Neural progenitor cell (in vitro differentiated cells): ENCODE measurements at regions not wholly inside any gene's neighbourhood (a gene's known extent, or its start where the extent isn't known, plus 50 kb on each side); places are given as distances from the start of the nearest gene placed in this dataset.

Experiments used
- DNase-seq: peaks from one replicate; pipeline ENCODE4 v3.0.0-alpha.2; 2016; ENCODE audit warnings: low spot score
- H2AFZ ChIP-seq: fragments of 200-600 bp; sonication (generic); replicated peaks from 2 replicates; pipeline ENCODE4 v1.6.1; 2016; ENCODE audit warnings: antibody characterized with exemption
- H3F3A ChIP-seq: fragments of 200-600 bp; sonication (generic); 2 replicates; pipeline ENCODE4 v1.6.1; 2016; ENCODE audit warnings: antibody characterized with exemption, low read depth
- H3K27ac ChIP-seq: fragments of 200-600 bp; sonication (generic); 2 replicates; pipeline ENCODE4 v1.5.1; 2016; ENCODE audit warnings: mild to moderate bottlenecking
- H3K27me3 ChIP-seq: fragments of 200-600 bp; sonication (generic); 2 replicates; pipeline ENCODE4 v1.6.1; 2016; ENCODE audit warnings: mild to moderate bottlenecking, moderate library complexity
- H3K36me3 ChIP-seq: fragments of 200-600 bp; sonication (generic); 2 replicates; pipeline ENCODE4 v1.5.1; 2016
- H3K4me1 ChIP-seq: fragments of 200-600 bp; sonication (generic); 2 replicates; pipeline ENCODE4 v1.6.1; 2016; ENCODE audit warnings: mixed run types
- H3K4me2 ChIP-seq: fragments of 200-600 bp; sonication (generic); 2 replicates; pipeline ENCODE4 v1.6.1; 2016
- H3K4me3 ChIP-seq: fragments of 200-600 bp; sonication (generic); 2 replicates; pipeline ENCODE4 v1.5.1; 2016
- H3K79me2 ChIP-seq: fragments of 200-600 bp; sonication (generic); 2 replicates; pipeline ENCODE4 v1.6.1; 2016; ENCODE audit warnings: low read depth
- H3K9ac ChIP-seq: fragments of 200-600 bp; sonication (generic); 2 replicates; pipeline ENCODE4 v1.6.1; 2016
- H3K9me3 ChIP-seq: fragments of 200-600 bp; sonication (generic); 2 replicates; pipeline ENCODE4 v1.5.1; 2016; ENCODE audit warnings: low read depth
- H4K20me1 ChIP-seq: fragments of 200-600 bp; sonication (generic); 2 replicates; pipeline ENCODE4 v1.6.1; 2016; ENCODE audit warnings: low read depth
- H3K27ac Mint-ChIP-seq: 3 replicates; pipeline ENCODE4 v1.8.0; 2021; ENCODE audit warnings: mixed read lengths
- H3K27me3 Mint-ChIP-seq: 2 replicates; pipeline ENCODE4 v1.8.0; 2022; ENCODE audit warnings: low read depth, mild to moderate bottlenecking, inconsistent platforms, moderate library complexity, mixed read lengths; ENCODE audit not compliant: insufficient read depth
- H3K36me3 Mint-ChIP-seq: 3 replicates; pipeline ENCODE4 v1.8.0; 2021; ENCODE audit warnings: mixed read lengths
- H3K4me1 Mint-ChIP-seq: 3 replicates; pipeline ENCODE4 v1.8.0; 2021; ENCODE audit warnings: mixed read lengths
- H3K4me3 Mint-ChIP-seq: 3 replicates; pipeline ENCODE4 v1.8.0; 2021; ENCODE audit warnings: mild to moderate bottlenecking, moderate library complexity, mixed read lengths
- H3K9me3 Mint-ChIP-seq: 3 replicates; pipeline ENCODE4 v1.8.0; 2020; ENCODE audit warnings: mixed read lengths
- CTCF ChIP-seq: fragments of 200-600 bp; sonication (generic); IDR thresholded peaks from 2 replicates; pipeline ENCODE4 v1.5.1; 2017; ENCODE audit warnings: antibody characterized with exemption, mild to moderate bottlenecking
- EZH2 ChIP-seq: fragments of 200-600 bp; sonication (generic); IDR thresholded peaks from 2 replicates; pipeline ENCODE4 v1.6.1; 2017; ENCODE audit warnings: antibody characterized with exemption, mild to moderate bottlenecking, moderate library complexity
- EZH2phosphoT487 ChIP-seq: fragments of 200-600 bp; sonication (generic); IDR thresholded peaks from 2 replicates; pipeline ENCODE4 v1.6.1; 2017; ENCODE audit warnings: antibody characterized with exemption

DNA sequence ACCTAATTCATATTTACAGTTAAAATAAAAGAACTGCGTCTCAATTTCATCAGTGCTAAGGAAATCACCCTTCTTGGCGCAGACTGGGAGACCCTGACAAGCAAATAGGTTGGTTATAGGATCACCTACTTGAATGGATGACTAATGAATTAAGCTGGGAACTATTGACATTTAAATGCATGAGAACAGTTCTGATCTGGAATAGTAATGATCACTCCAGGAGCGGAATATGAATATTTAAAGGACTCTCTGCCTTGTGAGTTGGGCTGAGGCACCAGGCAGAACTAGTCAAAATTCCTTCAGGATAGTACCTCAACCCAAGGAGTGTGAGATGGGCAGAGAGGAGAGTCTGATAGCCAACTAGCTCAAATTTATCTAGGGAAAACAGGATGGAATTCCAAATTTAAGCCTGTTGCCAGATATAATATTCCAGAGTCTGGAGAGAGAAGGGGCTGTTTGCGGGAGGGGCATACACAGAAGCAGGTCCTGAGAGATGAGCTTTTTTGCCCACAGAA lies 364.4 kb downstream of the CSNK1G3 start:
- Mint-ChIP-seq H3K36me3 (no peaks in the 10 kb centered on the region), H3K27ac (peak overlapping the region; percentile 98), H3K9me3 (no peaks in the 10 kb centered on the region), H3K4me3 (peak overlapping the region; percentile 81), H3K27me3 (peaks cover 5% of the 10 kb centered on the region), H3K4me1 (peaks cover 66% of the 10 kb centered on the region)
- Histone ChIP-seq H3K4me1 (peaks cover 60% of the 10 kb centered on the region), H3K27ac (peak overlapping the region; percentile 94), H3K9ac (no peak overlapping the region), H4K20me1 (no peaks in the 10 kb centered on the region), H2AFZ (peak overlapping the region; percentile 73), H3K4me3 (no peak overlapping the region), H3K36me3 (no peaks in the 10 kb centered on the region), H3K79me2 (no peaks in the 10 kb centered on the region), H3K4me2 (peak overlapping the region; percentile 79), H3F3A (peaks cover 57% of the 10 kb centered on the region), H3K27me3 (no peaks in the 10 kb centered on the region), H3K9me3 (no peaks in the 10 kb centered on the region)
- TF ChIP-seq EZH2phosphoT487 (no peak), CTCF (no peak)
- no peak for DNase-seq

GRCh38 chr5:123875561-123876275 lies 363.7 kb downstream of the CSNK1G3 start:
- H3K36me3 Mint-ChIP-seq, result no peaks in the 10 kb centered on the region
- no peaks in the 10 kb centered on the region for H3K36me3 ChIP-seq
- H2AFZ ChIP-seq, result no peak overlapping the region
- H3K79me2 ChIP-seq, result no peaks in the 10 kb centered on the region
- H3K9ac ChIP-seq, result no peak overlapping the region
- H3K4me2 ChIP-seq, result peak overlapping the region; percentile 79
- H3K9me3 ChIP-seq, result no peaks in the 10 kb centered on the region
- peak overlapping the region; percentile 81 for H3K4me3 Mint-ChIP-seq
- H4K20me1 ChIP-seq, result no peaks in the 10 kb centered on the region
- DNase-seq, result peak; percentile 86
- peaks cover 60% of the 10 kb centered on the region for H3K4me1 ChIP-seq
- peak overlapping the region; percentile 38 for H3K4me3 ChIP-seq
- no peaks in the 10 kb centered on the region for H3K9me3 Mint-ChIP-seq
- peaks cover 64% of the 10 kb centered on the region for H3K4me1 Mint-ChIP-seq
- peak overlapping the region; percentile 94 for H3K27ac ChIP-seq
- no peaks in the 10 kb centered on the region for H3K27me3 ChIP-seq
- peak overlapping the region; percentile 98 for H3K27ac Mint-ChIP-seq
- peaks cover 57% of the 10 kb centered on the region for H3F3A ChIP-seq
- H3K27me3 Mint-ChIP-seq, result peaks cover 5% of the 10 kb centered on the region
- TF ChIP-seq CTCF (no peak), EZH2phosphoT487 (no peak), EZH2 (no peak)

DNA sequence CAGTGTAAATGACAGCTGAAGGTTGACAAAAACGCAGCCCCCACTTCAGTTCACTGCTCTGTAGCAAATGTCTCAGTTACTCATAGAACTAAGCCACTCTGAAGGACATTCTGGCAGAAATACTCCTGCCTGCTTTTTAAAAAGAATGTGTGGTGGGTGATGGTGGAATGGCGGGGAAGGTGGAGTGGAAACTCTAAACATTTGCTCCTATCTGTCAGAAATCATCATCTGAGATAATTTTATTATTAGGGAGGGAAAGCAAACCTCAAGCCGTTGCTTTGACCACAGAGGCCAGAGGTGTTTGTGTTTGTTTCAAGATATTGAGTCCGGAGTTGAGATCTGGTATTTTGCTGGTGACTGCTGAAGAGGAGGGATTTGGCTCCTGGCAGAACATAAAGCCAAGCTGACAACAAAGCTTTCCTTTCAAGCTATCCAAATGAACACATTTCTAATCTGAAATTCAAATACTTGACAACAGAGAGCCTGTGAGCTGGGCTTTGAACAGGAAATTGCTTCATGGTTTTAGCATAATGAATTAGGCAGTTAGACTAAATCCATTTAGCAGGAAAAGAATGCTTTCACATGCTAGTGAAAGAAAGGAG lies 362.7 kb downstream of the CSNK1G3 start:
- no peaks in the 10 kb centered on the region for H4K20me1 ChIP-seq
- H3F3A ChIP-seq, result peaks cover 57% of the 10 kb centered on the region
- H3K4me3 Mint-ChIP-seq, result peak overlapping the region; percentile 81
- H3K36me3 Mint-ChIP-seq, result no peaks in the 10 kb centered on the region
- peak overlapping the region; percentile 79 for H3K4me2 ChIP-seq
- H3K4me1 Mint-ChIP-seq, result peaks cover 59% of the 10 kb centered on the region
- TF ChIP-seq EZH2 (no peak), EZH2phosphoT487 (peak; percentile 95), CTCF (no peak)
- H3K4me1 ChIP-seq, result peaks cover 60% of the 10 kb centered on the region
- DNase-seq, result peak; percentile 86
- H2AFZ ChIP-seq, result no peak overlapping the region
- peak overlapping the region; percentile 38 for H3K4me3 ChIP-seq
- H3K9ac ChIP-seq, result no peak overlapping the region
- H3K9me3 ChIP-seq, result no peaks in the 10 kb centered on the region
- no peaks in the 10 kb centered on the region for H3K27me3 ChIP-seq
- no peaks in the 10 kb centered on the region for H3K36me3 ChIP-seq
- H3K27ac Mint-ChIP-seq, result peak overlapping the region; percentile 98
- no peaks in the 10 kb centered on the region for H3K79me2 ChIP-seq
- H3K9me3 Mint-ChIP-seq, result no peaks in the 10 kb centered on the region
- H3K27me3 Mint-ChIP-seq, result peaks cover 5% of the 10 kb centered on the region
- peak overlapping the region; percentile 94 for H3K27ac ChIP-seq
